PC-9 (cell line): ENCODE measurements at regions not wholly inside any gene's neighbourhood (a gene's known extent, or its start where the extent isn't known, plus 50 kb on each side); places are given as distances from the start of the nearest gene placed in this dataset.

Experiments
- BruUV-seq: library from RNA; stranded (reverse); fragments of 400-500 nt; replicated peaks from 2 replicates; lab custom pipeline; 2021; lab: Mats Ljungman, UMichigan
- CTCF ChIA-PET: fragments of 300-600 bp; sonication (Branson Sonifier 250); formaldehyde crosslinking; loops from one replicate; lab custom pipeline; 2022; ENCODE audit warnings: antibody characterized with exemption; lab: Charles Lee
- POLR2A ChIA-PET: fragments of 300-600 bp; sonication (Branson Sonifier 250); formaldehyde crosslinking; loops from one replicate; lab custom pipeline; 2022; ENCODE audit warnings: antibody characterized with exemption; ENCODE audit not compliant: unreplicated experiment; lab: Charles Lee
- DNase-seq, 2 experiments: peaks; one replicate each; pipeline versions ENCODE4 v3.0.0 to v3.0.0-alpha.2; 2015 to 2022; ENCODE audit warnings: mixed read lengths in 1 of 2
- H2AFZ ChIP-seq: fragments of 200-600 bp; sonication (generic); 2 replicates; pipeline ENCODE4 v1.8.1; 2017; ENCODE audit warnings: antibody characterized with exemption
- H3F3A ChIP-seq: fragments of 200-600 bp; sonication (generic); 2 replicates; pipeline ENCODE4 v1.8.1; 2017; ENCODE audit warnings: antibody characterized with exemption, mild to moderate bottlenecking, low read depth; ENCODE audit not compliant: insufficient read depth
- H3K27ac ChIP-seq: fragments of 200-600 bp; sonication (generic); 2 replicates; pipeline ENCODE4 v1.6.1; 2016; ENCODE audit warnings: mixed run types
- H3K27me3 ChIP-seq: fragments of 200-600 bp; sonication (generic); 2 replicates; pipeline ENCODE4 v1.6.1; 2016; ENCODE audit warnings: low read depth, mixed run types; ENCODE audit not compliant: insufficient read depth
- H3K36me3 ChIP-seq: fragments of 200-600 bp; sonication (generic); 2 replicates; pipeline ENCODE4 v1.6.1; 2016; ENCODE audit warnings: low read depth, mixed run types
- H3K4me1 ChIP-seq: fragments of 200-600 bp; sonication (generic); replicated peaks from 2 replicates; pipeline ENCODE4 v1.6.1; 2016; ENCODE audit warnings: mixed run types; ENCODE audit not compliant: insufficient read depth
- H3K4me2 ChIP-seq: fragments of 200-600 bp; sonication (generic); 2 replicates; pipeline ENCODE4 v1.6.1; 2017; ENCODE audit warnings: mixed run types
- H3K4me3 ChIP-seq: fragments of 200-600 bp; sonication (generic); 2 replicates; pipeline ENCODE4 v1.6.1; 2016; ENCODE audit warnings: mixed run types
- H3K79me2 ChIP-seq: fragments of 200-600 bp; sonication (generic); 2 replicates; pipeline ENCODE4 v1.6.1; 2017; ENCODE audit warnings: low read depth, mixed run types
- H3K9me2 ChIP-seq: fragments of 200-600 bp; sonication (generic); 2 replicates; pipeline ENCODE4 v1.8.1; 2017; ENCODE audit warnings: mild to moderate bottlenecking; ENCODE audit not compliant: insufficient read depth
- H3K9me3 ChIP-seq: fragments of 200-600 bp; sonication (generic); 2 replicates; pipeline ENCODE4 v1.8.1; 2016; ENCODE audit warnings: low read depth; ENCODE audit not compliant: insufficient read depth
- H4K20me1 ChIP-seq: fragments of 200-600 bp; sonication (generic); 2 replicates; pipeline ENCODE4 v1.8.1; 2017; ENCODE audit not compliant: insufficient read depth
- CTCF ChIP-seq: fragments of 200-600 bp; sonication (generic); conservative IDR thresholded peaks from 2 replicates; pipeline ENCODE4 v1.6.1; 2017; ENCODE audit warnings: mixed run types, antibody characterized with exemption, mild to moderate bottlenecking, moderate library complexity
- EZH2 ChIP-seq: fragments of 200-600 bp; sonication (generic); IDR thresholded peaks from 2 replicates; pipeline ENCODE4 v1.8.0; 2017; ENCODE audit warnings: antibody characterized with exemption, low read depth
- intact Hi-C: fragments of 100-400 bp; cut with micrococcal nuclease; formaldehyde crosslinking; loops from one replicate; pipeline ENCODE4 v1.10.0; 2022; ENCODE audit not compliant: unreplicated experiment

DNA sequence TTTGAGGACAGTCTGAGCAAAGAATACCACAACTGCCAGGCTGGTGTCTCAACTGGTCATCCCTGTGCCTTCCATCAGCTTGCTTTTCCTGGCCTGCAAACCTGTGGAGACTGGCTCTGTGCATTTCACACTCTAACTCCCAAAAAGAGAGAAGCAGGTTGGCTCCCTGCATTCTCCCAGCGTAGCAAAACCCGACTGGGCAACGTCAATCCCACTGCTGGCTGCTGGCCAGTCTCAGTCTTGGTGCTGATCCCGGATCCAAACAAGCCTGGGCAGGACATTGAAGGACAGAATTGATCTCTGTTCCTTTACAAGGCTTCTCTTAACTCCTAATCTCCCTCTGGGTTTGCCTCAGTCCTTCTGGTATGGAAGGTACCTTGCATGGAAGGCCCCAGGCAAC lies 65.4 kb downstream of the FZD10 start:
- no peaks in the 10 kb centered on the region for H3K9me2 ChIP-seq
- no peaks in the 10 kb centered on the region for H3K79me2 ChIP-seq
- no peaks in the 10 kb centered on the region for H3K4me1 ChIP-seq
- no peaks in the 10 kb centered on the region for H3F3A ChIP-seq
- H3K4me3 ChIP-seq = no peak overlapping the region
- H4K20me1 ChIP-seq = no peaks in the 10 kb centered on the region
- no peak for TF ChIP-seq CTCF
- TF ChIP-seq EZH2 = no peak
- H3K9me3 ChIP-seq = no peaks in the 10 kb centered on the region
- peaks cover 21% of the 10 kb centered on the region for H3K27me3 ChIP-seq
- BruUV-seq = no TSS peak
- no peak overlapping the region for H2AFZ ChIP-seq
- H3K4me2 ChIP-seq = no peak overlapping the region
- H3K27ac ChIP-seq = no peak overlapping the region
- POLR2A ChIA-PET = no interaction called here
- intact Hi-C loops = no loop called here
- DNase-seq = no peak
- CTCF ChIA-PET = no interaction called here
- no peaks in the 10 kb centered on the region for H3K36me3 ChIP-seq

DNA sequence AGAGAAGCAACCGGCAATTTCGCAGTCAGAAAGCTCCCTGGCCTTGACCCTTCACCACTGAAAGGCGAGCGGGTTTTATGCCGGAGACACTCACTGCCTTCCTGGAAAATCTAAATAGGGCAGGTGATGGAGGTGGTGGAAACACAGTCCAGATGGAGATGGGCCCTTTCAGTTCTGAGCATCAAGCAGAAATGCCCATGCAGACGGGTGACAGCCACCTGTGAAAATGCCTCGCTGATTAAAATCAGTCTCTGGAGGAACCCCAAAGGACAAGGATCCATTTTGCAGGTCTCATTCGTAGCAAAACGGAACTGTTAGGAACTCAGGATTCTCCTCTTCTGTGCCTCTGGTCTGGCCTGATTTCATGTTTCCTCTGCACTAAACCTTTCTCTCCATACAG lies 74.2 kb downstream of the FZD10 start:
- Histone ChIP-seq H4K20me1 (no peaks in the 10 kb centered on the region), H3K4me3 (no peak overlapping the region), H3K27me3 (peaks cover 7% of the 10 kb centered on the region), H2AFZ (no peak overlapping the region), H3K27ac (no peak overlapping the region), H3K36me3 (no peaks in the 10 kb centered on the region), H3K9me2 (no peaks in the 10 kb centered on the region), H3K9me3 (no peaks in the 10 kb centered on the region), H3K79me2 (no peaks in the 10 kb centered on the region), H3K4me1 (no peaks in the 10 kb centered on the region), H3F3A (no peaks in the 10 kb centered on the region), H3K4me2 (no peak overlapping the region)
- ChIA-PET POLR2A (no interaction called here), CTCF (no interaction called here)
- intact Hi-C loops = no loop called here
- DNase-seq = no peak
- TF ChIP-seq EZH2 (no peak), CTCF (no peak)
- BruUV-seq = no TSS peak

DNA sequence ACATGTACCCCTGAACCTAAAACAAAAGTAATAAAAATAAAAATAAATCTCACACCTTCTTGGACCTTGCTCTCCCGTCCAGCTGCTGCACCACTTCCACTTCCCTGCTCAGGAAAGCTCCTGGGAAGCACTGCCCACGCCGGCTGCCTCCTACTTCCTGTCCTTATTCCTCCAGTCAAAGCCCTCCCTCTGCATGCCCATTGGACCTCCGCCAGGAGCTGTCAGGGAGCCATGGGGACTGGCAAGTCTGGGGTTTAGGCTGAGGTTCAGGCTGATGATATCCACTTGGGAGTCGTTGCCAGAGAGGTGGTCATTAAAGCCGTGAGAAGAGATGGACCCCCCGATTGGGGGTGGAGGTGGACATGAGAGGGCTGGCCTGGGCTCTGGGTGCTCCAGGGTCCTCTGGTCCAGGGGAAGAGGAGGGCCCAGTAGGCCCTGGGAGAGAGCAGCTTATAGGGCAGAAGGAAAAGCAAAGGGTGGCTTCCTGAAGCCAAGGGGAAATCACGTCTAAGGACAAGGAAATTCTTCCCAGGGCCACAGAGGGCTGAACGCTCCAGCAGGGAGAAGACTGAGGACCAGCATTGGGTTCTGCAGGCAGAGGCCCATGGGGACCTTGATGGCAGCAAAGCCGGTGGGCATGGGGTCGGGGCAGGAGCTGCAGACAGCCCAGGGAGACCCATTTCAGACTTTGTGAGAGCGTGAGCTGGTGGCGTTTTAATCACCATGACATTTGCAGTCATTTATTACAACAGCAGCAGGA lies 78.7 kb downstream of the FZD10 start:
- H3K4me2 ChIP-seq = no peak overlapping the region
- TF ChIP-seq EZH2 (no peak), CTCF (no peak)
- no peak overlapping the region for H3K27ac ChIP-seq
- no peak for DNase-seq
- no peaks in the 10 kb centered on the region for H3K36me3 ChIP-seq
- H3K4me3 ChIP-seq = no peak overlapping the region
- ChIA-PET POLR2A (no interaction called here), CTCF (no interaction called here)
- intact Hi-C loops = no loop called here
- H3K9me3 ChIP-seq = no peaks in the 10 kb centered on the region
- H2AFZ ChIP-seq = no peak overlapping the region
- no peaks in the 10 kb centered on the region for H3F3A ChIP-seq
- H3K4me1 ChIP-seq = no peaks in the 10 kb centered on the region
- no peaks in the 10 kb centered on the region for H4K20me1 ChIP-seq
- H3K79me2 ChIP-seq = no peaks in the 10 kb centered on the region
- peaks cover 15% of the 10 kb centered on the region for H3K27me3 ChIP-seq
- BruUV-seq = no TSS peak
- H3K9me2 ChIP-seq = no peaks in the 10 kb centered on the region
